ENCODE measurements at regions not wholly inside any gene's neighbourhood (a gene's known extent, or its start where the extent isn't known, plus 50 kb on each side); places are given as distances from the start of the nearest gene placed in this dataset.
"Not testable (repeated sequence)": the region's sequence is repeated elsewhere in the genome, so short reads cannot be mapped to it uniquely, and the experiment has no call there.

DNA sequence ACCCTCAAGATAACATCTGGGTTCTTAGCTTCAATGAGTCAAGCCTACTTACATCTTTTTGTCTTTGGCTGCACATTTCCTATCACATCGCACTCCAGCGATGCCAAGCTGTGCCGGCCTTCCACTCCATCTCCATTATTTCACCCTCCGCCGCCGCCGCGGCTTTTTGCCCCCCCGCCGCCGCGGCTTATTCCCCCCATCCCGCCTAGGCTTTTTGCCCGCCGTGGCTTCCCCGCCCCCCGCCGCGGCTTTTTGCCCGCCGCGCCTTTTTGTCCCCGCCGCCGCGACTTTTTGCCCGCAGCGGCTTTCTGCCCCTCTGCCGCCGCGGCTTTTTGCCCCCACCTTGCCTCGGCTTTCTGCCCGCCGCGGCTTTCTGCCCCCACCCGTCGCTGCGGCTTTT lies 50.8 kb downstream of the PPIAL4E start:
- DNase-seq = peak; percentile 1
- not testable (repeated sequence) for ATAC-seq

All from stimulated activated naive CD8-positive, alpha-beta T cell treated with anti-CD3 and anti-CD28 coated beads, Interleukin-15, Interleukin-2, amounts not matched to agents 100 U/mL and 50 U/mL, for 24 hours (primary cell).